IPS-18c (cell line): ENCODE measurements at regions not wholly inside any gene's neighbourhood (a gene's known extent, or its start where the extent isn't known, plus 50 kb on each side); places are given as distances from the start of the nearest gene placed in this dataset.
"Not testable (repeated sequence)": the region's sequence is repeated elsewhere in the genome, so short reads cannot be mapped to it uniquely, and the experiment has no call there.

Source experiments
- H3K4me3 ChIP-seq: 2 replicates; pipeline ENCODE4 v1.7.0; 2013; ENCODE audit warnings: low read depth, mild to moderate bottlenecking, low read length, moderate library complexity; ENCODE audit not compliant: insufficient read depth
- H3K9me3 ChIP-seq: one replicate; pipeline ENCODE4 v1.6.1; 2013; ENCODE audit warnings: mild to moderate bottlenecking, low read length, moderate library complexity; ENCODE audit not compliant: control insufficient read depth, insufficient read depth

DNA sequence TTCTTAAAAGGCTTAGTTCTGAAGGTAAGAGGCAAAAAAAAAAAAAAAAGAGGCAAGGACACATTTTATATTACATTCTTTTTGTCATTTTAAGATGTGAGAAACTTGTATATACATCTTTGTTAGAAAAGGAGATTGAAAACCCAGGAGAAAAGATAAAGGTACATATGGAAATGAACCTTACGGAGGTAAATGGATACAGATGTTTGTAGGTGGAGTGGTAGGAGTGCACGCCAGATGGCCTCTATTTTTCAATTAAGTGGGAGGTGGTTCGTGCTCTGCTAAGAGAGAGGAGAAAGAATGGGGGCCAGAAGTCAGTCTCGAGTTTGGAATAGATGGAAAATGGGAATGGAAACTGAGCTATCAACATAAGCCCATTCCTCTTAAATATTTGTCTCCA lies 622.5 kb upstream of the GHITM start:
- no peak overlapping the region for H3K4me3 ChIP-seq
- H3K9me3 ChIP-seq, result no peaks in the 10 kb centered on the region

- Histone ChIP-seq H3K9me3 (no peaks in the 10 kb centered on the region), H3K4me3 (no peak overlapping the region)
Observed at GRCh38 chr10:83517456-83517855, 621.9 kb upstream of the GHITM start.

GRCh38 chr10:83518779-83519178 lies 620.5 kb upstream of the GHITM start:
- H3K9me3 ChIP-seq, result no peaks in the 10 kb centered on the region
- no peak overlapping the region for H3K4me3 ChIP-seq

GRCh38 chr10:83520386-83520785 lies 618.9 kb upstream of the GHITM start:
- H3K4me3 ChIP-seq, H3K9me3 ChIP-seq: not testable (repeated sequence)

GRCh38 chr10:83522456-83522855 lies 616.9 kb upstream of the GHITM start:
- Histone ChIP-seq H3K4me3 (no peak overlapping the region), H3K9me3 (no peaks in the 10 kb centered on the region)

DNA sequence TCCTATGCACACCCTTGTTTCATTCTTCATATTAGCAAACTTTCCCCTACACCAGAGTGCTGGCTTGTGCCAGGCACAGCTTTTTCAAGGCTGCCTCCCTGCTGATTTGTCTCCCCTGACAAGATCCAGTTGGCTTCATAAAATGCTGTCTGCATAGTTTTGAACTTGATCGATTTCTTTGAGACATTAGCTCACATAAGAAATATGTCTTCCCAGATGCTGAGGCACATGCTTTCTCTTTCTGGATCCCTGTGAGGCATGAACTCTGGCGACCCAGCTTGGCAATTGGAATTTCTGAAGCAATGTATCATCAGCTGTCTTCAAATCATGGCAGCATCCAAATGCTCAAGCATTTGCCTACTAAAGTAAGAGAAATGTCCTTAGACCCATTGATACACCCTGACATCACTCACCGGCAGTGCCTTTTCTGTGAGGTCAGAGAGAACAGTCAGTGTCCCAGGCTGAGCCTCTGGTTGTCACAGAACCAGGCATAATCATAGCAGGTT lies 616.4 kb upstream of the GHITM start:
- Histone ChIP-seq H3K4me3 (no peak overlapping the region), H3K9me3 (no peaks in the 10 kb centered on the region)

- Histone ChIP-seq H3K4me3 (no peak overlapping the region), H3K9me3 (no peaks in the 10 kb centered on the region)
Observed at GRCh38 chr10:83527934-83528333, 611.4 kb upstream of the GHITM start.

- Histone ChIP-seq H3K4me3 (no peak overlapping the region), H3K9me3 (no peaks in the 10 kb centered on the region)
Observed at GRCh38 chr10:83533290-83533689, 606.0 kb upstream of the GHITM start.

DNA sequence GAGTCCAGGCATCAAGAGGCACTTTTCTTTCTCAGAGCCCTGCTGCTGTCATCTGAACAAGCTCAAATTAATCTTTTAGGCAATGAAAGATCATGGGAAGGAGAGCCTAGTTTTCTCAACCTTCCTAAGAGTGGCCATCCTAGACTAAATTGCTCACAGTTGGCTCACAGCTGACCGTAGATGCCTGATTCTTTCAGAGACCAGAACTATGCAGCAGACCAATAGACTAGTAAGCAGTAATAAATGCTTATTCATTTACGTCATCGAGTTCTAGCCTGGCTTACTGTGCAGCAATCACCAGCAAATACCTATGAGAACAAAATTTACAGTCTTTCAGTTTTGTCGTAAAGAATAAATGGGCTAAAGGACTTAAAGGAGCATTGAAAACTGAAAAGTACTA lies 602.9 kb upstream of the GHITM start:
- H3K9me3 ChIP-seq, result no peaks in the 10 kb centered on the region
- no peak overlapping the region for H3K4me3 ChIP-seq

DNA sequence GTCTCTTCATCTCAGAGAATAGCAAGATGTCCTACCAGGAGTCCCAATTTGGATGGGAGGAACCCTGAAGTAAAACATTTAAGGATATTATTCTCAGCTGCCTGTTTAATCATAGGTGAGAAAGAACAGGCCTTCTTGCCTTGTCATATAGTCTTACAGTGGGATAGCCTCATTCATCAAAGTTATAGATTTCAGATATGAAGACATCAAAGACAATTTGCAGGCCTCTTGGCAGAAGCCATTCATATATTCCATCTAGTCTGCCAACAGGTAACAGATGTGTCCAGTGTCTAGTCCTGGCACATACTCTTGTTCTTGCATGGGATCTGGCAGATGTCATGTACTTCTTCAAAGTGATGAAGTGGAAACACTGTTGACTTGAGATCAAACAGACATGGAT lies 601.3 kb upstream of the GHITM start:
- no peaks in the 10 kb centered on the region for H3K9me3 ChIP-seq
- no peak overlapping the region for H3K4me3 ChIP-seq

DNA sequence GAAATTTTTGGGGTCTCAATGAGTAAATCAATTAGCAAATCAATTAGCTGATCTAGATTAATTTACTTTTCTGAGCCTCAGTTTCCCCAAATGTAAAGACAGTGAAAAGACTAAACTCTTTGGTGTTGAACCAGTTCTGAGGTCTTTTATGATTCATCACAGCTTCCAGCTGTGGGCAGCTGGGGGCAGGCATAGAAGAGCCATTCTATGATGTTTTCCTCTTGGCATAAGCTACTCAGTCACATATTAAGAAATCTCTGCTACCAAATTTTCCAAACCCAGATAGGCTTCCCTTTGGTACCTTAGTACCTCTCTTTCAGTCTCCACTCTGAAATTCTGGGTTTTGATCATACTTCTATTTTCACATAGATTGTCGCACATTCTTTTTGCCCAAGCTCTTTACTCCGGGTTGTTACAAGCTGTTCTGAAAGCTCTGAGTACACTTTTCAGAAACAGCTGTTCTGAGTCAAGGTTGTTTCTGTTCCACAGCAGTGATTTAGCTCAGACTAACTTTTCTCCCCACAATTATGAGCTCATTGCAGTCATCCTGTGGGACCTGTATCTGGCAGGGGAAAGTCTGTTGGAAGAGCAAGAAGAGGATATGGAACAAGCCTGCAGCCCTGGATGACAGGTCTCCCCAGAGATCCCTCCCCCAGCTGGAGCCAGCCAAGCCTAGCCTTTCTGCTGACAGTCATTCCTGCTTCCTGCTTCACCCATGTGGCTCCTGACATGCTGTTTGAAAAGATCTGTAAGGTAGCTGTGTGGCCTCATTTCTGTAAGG lies 599.6 kb upstream of the GHITM start:
- Histone ChIP-seq H3K4me3 (no peak overlapping the region), H3K9me3 (no peaks in the 10 kb centered on the region)

GRCh38 chr10:83541046-83541445 lies 598.3 kb upstream of the GHITM start:
- Histone ChIP-seq H3K4me3 (no peak overlapping the region), H3K9me3 (no peaks in the 10 kb centered on the region)

GRCh38 chr10:83542774-83543411 lies 596.4 kb upstream of the GHITM start:
- no peaks in the 10 kb centered on the region for H3K9me3 ChIP-seq

GRCh38 chr10:83543691-83544462 lies 595.4 kb upstream of the GHITM start:
- Histone ChIP-seq H3K9me3 (no peaks in the 10 kb centered on the region), H3K4me3 (no peak overlapping the region)

More at GRCh38 chr10:83542774-83543411, 596.4 kb upstream of the GHITM start:
- no peak overlapping the region for H3K4me3 ChIP-seq

DNA sequence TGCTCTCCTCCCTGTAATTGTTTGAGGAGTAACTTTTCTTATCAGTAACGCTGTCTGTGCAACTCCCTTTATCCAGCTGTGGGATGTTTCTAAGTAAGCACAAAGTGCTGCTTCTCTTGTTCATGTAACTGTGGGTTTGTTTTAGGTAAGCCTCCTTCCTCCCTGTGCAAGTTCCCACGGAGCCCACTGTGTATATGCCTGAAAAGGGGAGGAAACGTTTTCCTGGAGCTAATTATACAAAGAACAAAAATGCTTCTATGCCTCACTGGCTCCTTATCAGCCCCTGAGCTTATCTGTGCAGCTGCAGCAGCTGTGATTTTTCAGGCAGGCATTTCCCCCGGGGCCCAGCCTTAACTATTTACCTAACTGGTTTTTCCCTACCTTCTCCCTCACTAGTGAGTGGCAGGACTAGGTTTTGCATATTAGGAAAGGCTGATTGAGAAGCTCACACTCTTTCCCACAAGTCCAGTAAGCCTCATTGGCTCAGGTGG lies 593.4 kb upstream of the GHITM start:
- Histone ChIP-seq H3K9me3 (no peaks in the 10 kb centered on the region), H3K4me3 (no peak overlapping the region)

- not testable (repeated sequence) for H3K9me3 ChIP-seq, H3K4me3 ChIP-seq
Observed at GRCh38 chr10:83551190-83551589, 588.1 kb upstream of the GHITM start.

- H3K9me3 ChIP-seq, result no peaks in the 10 kb centered on the region
Observed at GRCh38 chr10:83553366-83553765, 585.9 kb upstream of the GHITM start.

GRCh38 chr10:83555264-83555663 lies 584.0 kb upstream of the GHITM start:
- no peaks in the 10 kb centered on the region for H3K9me3 ChIP-seq

More at GRCh38 chr10:83553366-83553765, 585.9 kb upstream of the GHITM start:
- no peak overlapping the region for H3K4me3 ChIP-seq

More at GRCh38 chr10:83555264-83555663, 584.0 kb upstream of the GHITM start:
- H3K4me3 ChIP-seq, result no peak overlapping the region
